ACC112 (cell line): ENCODE measurements at regions not wholly inside any gene's neighbourhood (a gene's known extent, or its start where the extent isn't known, plus 50 kb on each side); places are given as distances from the start of the nearest gene placed in this dataset.
"Not testable (repeated sequence)": the region's sequence is repeated elsewhere in the genome, so short reads cannot be mapped to it uniquely, and the experiment has no call there.

Experiments used
- H2AFZ ChIP-seq: fragments of 200-600 bp; sonication (generic); one replicate; pipeline ENCODE4 v1.6.0; 2017; ENCODE audit warnings: antibody characterized with exemption, low read length; ENCODE audit not compliant: unreplicated experiment
- H3K27ac ChIP-seq: fragments of 200-600 bp; sonication (generic); 2 replicates; pipeline ENCODE4 v1.5.1; 2014; ENCODE audit warnings: low read depth, mild to moderate bottlenecking, antibody characterized with exemption, low read length, moderate library complexity
- H3K27me3 ChIP-seq: fragments of 200-600 bp; sonication (generic); 2 replicates; pipeline ENCODE4 v1.6.1; 2014; ENCODE audit warnings: mild to moderate bottlenecking, antibody characterized with exemption, low read length, moderate library complexity, mixed read lengths; ENCODE audit not compliant: insufficient read depth
- H3K36me3 ChIP-seq: fragments of 200-600 bp; sonication (generic); 2 replicates; pipeline ENCODE4 v1.6.1; 2016; ENCODE audit warnings: mild to moderate bottlenecking, antibody characterized with exemption, low read length, moderate library complexity, mixed read lengths; ENCODE audit not compliant: insufficient read depth
- H3K4me1 ChIP-seq: fragments of 200-600 bp; sonication (generic); one replicate; pipeline ENCODE4 v1.6.1; 2016; ENCODE audit warnings: low read length, mixed read lengths; ENCODE audit not compliant: insufficient read depth, unreplicated experiment, control insufficient read depth
- H3K4me3 ChIP-seq: fragments of 200-600 bp; sonication (generic); 2 replicates; pipeline ENCODE4 v1.5.1; 2014; ENCODE audit warnings: mild to moderate bottlenecking, low read depth, low read length
- H3K79me2 ChIP-seq: fragments of 200-600 bp; sonication (generic); one replicate; pipeline ENCODE4 v1.6.0; 2016; ENCODE audit warnings: low read length; ENCODE audit not compliant: control insufficient read depth, unreplicated experiment, insufficient read depth

DNA sequence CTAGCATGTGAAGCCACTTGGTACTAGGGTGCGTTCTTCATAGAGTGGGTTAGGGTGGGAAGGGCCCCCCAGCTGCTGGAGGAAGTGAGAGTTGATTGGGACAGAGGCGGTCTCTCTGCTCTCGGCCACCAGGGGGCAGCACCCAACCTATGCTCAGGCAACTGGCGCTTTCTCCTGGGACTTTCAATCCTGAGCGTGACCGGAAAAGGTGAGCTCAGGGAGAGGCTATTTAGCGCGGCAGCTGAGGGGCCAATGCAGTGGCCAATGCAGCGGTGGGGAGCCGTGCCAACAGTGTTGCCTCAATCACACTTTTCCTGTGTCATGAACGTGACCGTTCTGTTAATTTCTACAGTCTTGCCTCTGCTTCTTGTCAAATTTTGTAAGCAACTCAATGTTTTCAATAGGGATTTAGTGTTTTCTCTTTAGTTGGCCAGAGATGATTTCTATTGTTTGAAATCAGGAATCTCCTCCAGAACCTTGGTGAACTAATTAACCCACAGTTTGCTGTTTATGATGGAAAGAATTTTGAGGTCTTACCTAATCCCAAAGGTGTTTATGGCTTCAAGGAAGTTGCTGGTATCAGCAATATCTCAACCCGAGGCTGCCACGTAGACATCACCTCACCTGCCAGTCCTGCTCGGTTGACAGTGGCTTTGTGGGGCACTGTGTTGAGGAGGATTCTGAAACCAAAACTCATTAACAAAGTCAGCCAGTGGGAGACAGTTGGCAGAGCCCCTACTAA is 67.9 kb upstream of the PDZD8 start:
- Histone ChIP-seq H3K36me3 (no peaks in the 10 kb centered on the region), H3K4me1 (peaks cover 35% of the 10 kb centered on the region), H3K4me3 (peak overlapping the region; percentile 34; the same call in 1 of the 2 replicates), H2AFZ (no peak overlapping the region), H3K79me2 (no peaks in the 10 kb centered on the region), H3K27me3 (peaks cover 19% of the 10 kb centered on the region), H3K27ac (peak overlapping the region; percentile 68; the same call in 1 of the 2 replicates)

GRCh38 chr10:117442521-117442920 is 67.3 kb upstream of the PDZD8 start:
- Histone ChIP-seq H3K27me3 (peaks cover 19% of the 10 kb centered on the region), H3K79me2 (no peaks in the 10 kb centered on the region), H3K4me3 (no peak overlapping the region), H3K4me1 (peaks cover 35% of the 10 kb centered on the region), H3K36me3 (no peaks in the 10 kb centered on the region), H2AFZ (no peak overlapping the region), H3K27ac (peak overlapping the region; percentile 68)

- Histone ChIP-seq H3K4me1 (peaks cover 35% of the 10 kb centered on the region), H3K79me2 (no peaks in the 10 kb centered on the region), H3K4me3 (peak overlapping the region; percentile 8; the same call in 1 of the 2 replicates), H2AFZ (no peak overlapping the region), H3K27me3 (peaks cover 13% of the 10 kb centered on the region), H3K27ac (peak overlapping the region; percentile 68), H3K36me3 (no peaks in the 10 kb centered on the region)
Measured at GRCh38 chr10:117441812-117442443, 66.7 kb upstream of the PDZD8 start.

- H3K4me1 ChIP-seq = peaks cover 35% of the 10 kb centered on the region
- no peaks in the 10 kb centered on the region for H3K79me2 ChIP-seq
- no peak overlapping the region for H2AFZ ChIP-seq
- H3K4me3 ChIP-seq = peak overlapping the region; percentile 8; the same call in 1 of the 2 replicates
- peaks cover 7% of the 10 kb centered on the region; the same call in 1 of the 2 replicates for H3K27me3 ChIP-seq
- H3K36me3 ChIP-seq = no peaks in the 10 kb centered on the region
- peak overlapping the region; percentile 44; the same call in 1 of the 2 replicates for H3K27ac ChIP-seq
Measured at GRCh38 chr10:117441361-117441760, 66.1 kb upstream of the PDZD8 start.

DNA sequence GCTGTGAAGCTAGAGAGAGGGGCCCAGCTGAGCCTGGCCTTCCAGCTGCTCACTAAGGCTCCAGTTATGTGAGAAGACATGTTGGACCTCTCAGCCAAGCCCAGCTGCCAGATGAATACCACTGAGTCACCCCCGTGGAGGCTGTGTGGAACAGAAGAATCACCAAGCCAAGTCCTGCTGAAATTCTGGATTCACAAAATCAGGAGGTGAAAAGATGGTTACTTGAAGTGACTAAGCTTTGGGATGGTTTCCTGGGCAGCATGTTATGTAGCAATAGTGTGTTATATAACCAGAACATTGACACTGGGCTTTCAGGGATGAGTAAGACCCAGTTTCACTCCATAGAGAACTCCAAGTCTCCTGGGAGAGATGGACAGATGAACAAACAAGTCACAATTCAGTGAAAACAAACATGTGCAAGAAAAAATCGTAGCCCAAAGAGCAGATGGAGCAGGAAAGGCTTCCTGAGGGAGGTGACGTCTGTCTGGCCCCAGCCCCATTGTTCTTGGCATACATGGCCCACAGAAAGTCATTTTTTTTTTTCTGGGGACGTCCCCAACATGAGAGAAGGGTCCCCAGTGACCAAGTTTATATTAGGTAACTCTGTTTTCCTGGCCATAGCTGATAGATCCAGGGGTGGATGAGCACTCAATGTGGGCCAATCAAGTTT is 64.1 kb upstream of the PDZD8 start:
- Histone ChIP-seq H3K4me3 (no peak overlapping the region), H3K27ac (peak overlapping the region; percentile 58), H3K27me3 (peaks cover 14% of the 10 kb centered on the region), H2AFZ (no peak overlapping the region), H3K4me1 (peaks cover 35% of the 10 kb centered on the region), H3K36me3 (no peaks in the 10 kb centered on the region), H3K79me2 (no peaks in the 10 kb centered on the region)

GRCh38 chr10:117432866-117433265 is 57.6 kb upstream of the PDZD8 start:
- Histone ChIP-seq H3K27ac (no peak overlapping the region), H3K4me3 (no peak overlapping the region), H3K27me3 (peaks cover 34% of the 10 kb centered on the region), H3K36me3 (no peaks in the 10 kb centered on the region), H2AFZ (no peak overlapping the region), H3K79me2 (no peaks in the 10 kb centered on the region), H3K4me1 (no peaks in the 10 kb centered on the region)

- Histone ChIP-seq H3K79me2 (no peaks in the 10 kb centered on the region), H3K4me1 (no peaks in the 10 kb centered on the region), H3K27ac (no peak overlapping the region), H3K36me3 (no peaks in the 10 kb centered on the region), H2AFZ (no peak overlapping the region), H3K27me3 (peaks cover 34% of the 10 kb centered on the region), H3K4me3 (no peak overlapping the region)
Measured at GRCh38 chr10:117431160-117431559, 55.9 kb upstream of the PDZD8 start.

DNA sequence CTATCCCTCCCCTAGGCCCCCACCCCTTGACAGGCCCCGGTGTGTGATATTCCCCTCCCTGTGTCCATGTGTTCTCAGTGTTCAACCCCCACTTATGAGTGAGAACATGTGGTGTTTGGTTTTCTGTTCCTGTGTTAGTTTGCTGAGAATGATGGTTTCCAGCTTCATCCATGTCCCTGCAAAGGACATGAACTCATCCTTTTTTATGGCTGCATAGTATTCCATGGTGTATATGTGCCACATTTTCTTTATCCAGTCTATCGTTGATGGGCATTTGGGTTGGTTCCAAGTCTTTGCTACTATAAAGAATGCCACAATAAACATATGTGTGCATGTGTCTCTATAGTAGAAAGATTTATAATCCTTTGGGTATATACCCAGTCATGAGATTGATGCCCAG is 55.3 kb upstream of the PDZD8 start:
- H3K27me3 ChIP-seq = peaks cover 30% of the 10 kb centered on the region
- not testable (repeated sequence) for H3K4me3 ChIP-seq, H3K4me1 ChIP-seq, H3K27ac ChIP-seq, H3K79me2 ChIP-seq, H3K36me3 ChIP-seq, H2AFZ ChIP-seq

GRCh38 chr10:117429643-117430265 is 54.5 kb upstream of the PDZD8 start:
- no peaks in the 10 kb centered on the region for H3K36me3 ChIP-seq
- H3K4me3 ChIP-seq = no peak overlapping the region

GRCh38 chr10:117427356-117427755 is 52.1 kb upstream of the PDZD8 start:
- H3K79me2 ChIP-seq = no peaks in the 10 kb centered on the region

More at GRCh38 chr10:117429643-117430265, 54.5 kb upstream of the PDZD8 start:
- Histone ChIP-seq H3K27ac (no peak overlapping the region), H3K27me3 (peaks cover 24% of the 10 kb centered on the region), H3K79me2 (no peaks in the 10 kb centered on the region), H3K4me1 (no peaks in the 10 kb centered on the region), H2AFZ (no peak overlapping the region)

More at GRCh38 chr10:117427356-117427755, 52.1 kb upstream of the PDZD8 start:
- no peak overlapping the region for H2AFZ ChIP-seq
- no peak overlapping the region for H3K4me3 ChIP-seq
- no peaks in the 10 kb centered on the region for H3K36me3 ChIP-seq
- no peak overlapping the region for H3K27ac ChIP-seq
- peaks cover 17% of the 10 kb centered on the region for H3K27me3 ChIP-seq
- H3K4me1 ChIP-seq = no peaks in the 10 kb centered on the region
